Amygdala (tissue), 56 donors: ENCODE measurements at regions not wholly inside any gene's neighbourhood (a gene's known extent, or its start where the extent isn't known, plus 50 kb on each side); places are given as distances from the start of the nearest gene placed in this dataset.
"Not testable (repeated sequence)": the region's sequence is repeated elsewhere in the genome, so short reads cannot be mapped to it uniquely, and the experiment has no call there.

Experiments used
- DNase-seq, 56 donors: peaks; one replicate each; lab custom pipeline; 2025; lab: John Stamatoyannopoulos, UW

DNA sequence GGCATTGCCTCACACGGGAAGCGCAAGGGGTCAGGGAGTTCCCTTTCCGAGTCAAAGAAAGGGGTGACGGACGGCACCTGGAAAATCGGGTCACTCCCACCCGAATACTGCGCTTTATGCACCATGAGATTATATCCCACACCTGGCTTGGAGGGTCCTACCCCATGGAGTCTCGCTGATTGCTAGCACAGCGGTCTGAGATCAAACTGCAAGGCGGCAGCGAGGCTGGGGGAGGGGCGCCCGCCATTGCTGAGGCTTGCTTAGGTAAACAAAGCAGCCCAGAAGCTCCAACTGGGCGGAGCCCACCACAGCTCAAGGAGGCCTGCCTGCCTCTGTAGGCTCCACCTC is 145.1 kb upstream of the BCL6 start:
- not testable (repeated sequence) for DNase-seq

- DNase-seq = no peak
Observed at GRCh38 chr3:187896646-187897045, 151.4 kb upstream of the BCL6 start.

GRCh38 chr3:187899246-187899645 is 154.0 kb upstream of the BCL6 start:
- DNase-seq = no peak

GRCh38 chr3:187900993-187901755 is 155.9 kb upstream of the BCL6 start:
- DNase-seq = no peak

DNA sequence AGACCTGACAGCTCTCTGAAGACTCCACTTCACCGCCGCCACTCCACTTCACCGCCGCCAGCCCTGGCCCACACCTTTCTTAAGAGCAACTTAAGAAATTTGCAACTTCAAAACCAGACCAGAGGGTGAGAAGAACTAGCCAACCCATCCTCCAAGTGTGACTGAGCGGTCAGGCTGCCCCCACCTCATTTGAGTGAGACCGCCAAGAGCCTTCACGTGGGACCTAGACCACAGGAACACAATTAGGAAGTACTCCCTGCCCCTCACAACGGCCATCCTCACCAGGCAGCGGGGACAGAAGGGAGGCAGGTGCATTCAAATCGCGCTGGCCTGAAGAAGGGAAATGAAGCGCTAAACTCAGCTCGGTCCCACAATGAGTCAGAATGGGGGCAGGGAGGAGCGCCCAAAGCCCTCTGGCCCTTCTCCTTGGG is 156.8 kb upstream of the BCL6 start:
- DNase-seq = no peak

DNA sequence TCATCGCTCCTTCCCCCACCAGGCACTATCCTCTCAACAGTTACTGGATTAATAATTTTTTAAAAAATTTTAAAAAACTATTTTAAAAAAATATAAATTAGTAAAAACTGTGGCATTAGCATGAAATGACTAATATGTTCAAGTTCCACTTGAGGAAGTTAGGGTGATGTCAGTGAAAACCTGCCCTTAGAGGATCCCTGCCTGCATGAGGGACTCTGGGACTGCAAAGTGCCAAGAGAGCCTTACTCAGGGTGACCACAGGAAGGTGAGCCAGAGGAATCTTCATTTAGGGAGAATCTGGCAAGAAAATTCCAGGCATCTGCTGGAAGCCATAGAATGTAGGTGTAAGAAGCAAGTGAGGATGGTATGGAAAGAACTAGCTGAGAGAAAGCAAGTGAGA is 157.7 kb upstream of the BCL6 start:
- DNase-seq = no peak

DNA sequence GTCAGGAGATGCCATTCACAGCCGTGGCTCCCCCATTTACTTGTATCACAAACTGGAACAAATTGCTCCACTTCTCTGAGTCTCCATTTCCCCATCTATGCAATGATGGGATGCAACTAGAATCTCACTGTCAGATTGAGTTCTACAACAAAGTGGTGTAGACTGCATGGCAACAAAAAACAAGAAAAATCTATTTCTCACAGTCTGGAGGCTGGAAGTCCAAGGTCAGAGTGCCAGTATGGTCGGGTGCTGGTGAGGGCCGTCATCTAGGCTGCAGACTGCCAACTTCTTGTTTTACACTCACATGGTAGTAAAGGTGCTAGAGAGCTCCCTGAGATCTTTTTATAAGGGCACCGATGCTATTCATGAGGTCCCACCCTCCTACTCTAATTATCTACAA is 158.4 kb upstream of the BCL6 start:
- DNase-seq = no peak

GRCh38 chr3:187906416-187906815 is 161.1 kb upstream of the BCL6 start:
- no peak for DNase-seq

DNA sequence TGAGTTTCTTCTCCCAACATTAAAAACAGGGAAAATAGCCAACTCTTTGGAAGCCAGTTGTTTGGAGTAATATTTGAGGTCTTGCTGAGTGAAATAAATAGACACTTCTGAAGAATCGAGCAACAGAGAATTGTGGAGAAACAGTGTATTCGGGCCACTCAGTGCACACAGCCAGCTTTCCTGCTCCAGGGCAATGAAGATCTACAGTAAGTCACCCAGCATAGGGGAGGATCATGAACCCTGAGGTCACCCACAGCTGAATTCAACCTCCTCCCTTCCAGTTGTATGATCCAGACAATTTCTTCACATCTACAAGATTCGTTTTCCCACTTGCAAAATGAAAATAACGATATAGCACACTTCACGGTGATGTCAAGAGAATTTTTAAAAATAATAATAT is 161.7 kb upstream of the BCL6 start:
- DNase-seq = no peak

GRCh38 chr3:187909866-187910265 is 164.6 kb upstream of the BCL6 start:
- no peak for DNase-seq

GRCh38 chr3:187912007-187912406 is 166.7 kb upstream of the BCL6 start:
- DNase-seq = no peak

DNA sequence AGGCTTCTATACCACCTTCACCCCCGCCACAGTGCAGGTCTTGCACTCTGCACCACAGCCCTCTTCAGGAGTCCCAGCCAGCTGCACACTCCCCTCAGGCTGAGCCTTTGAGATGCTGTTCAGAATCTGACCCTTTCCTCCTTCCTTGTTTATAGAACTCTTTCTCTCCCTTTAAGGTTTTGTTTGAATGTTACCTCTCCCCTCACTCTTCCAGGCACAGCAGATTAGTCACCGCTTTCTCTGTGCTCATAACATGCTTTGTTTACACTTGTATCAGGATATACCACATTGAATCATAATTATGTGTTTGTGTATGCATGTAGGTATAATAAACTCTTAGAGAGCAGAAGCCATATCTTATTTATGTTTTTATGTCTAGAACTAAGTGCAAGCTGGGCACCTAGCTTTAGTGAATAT is 168.4 kb upstream of the BCL6 start:
- DNase-seq = no peak

- DNase-seq = no peak
Observed at GRCh38 chr3:187914231-187914630, 169.0 kb upstream of the BCL6 start.

DNA sequence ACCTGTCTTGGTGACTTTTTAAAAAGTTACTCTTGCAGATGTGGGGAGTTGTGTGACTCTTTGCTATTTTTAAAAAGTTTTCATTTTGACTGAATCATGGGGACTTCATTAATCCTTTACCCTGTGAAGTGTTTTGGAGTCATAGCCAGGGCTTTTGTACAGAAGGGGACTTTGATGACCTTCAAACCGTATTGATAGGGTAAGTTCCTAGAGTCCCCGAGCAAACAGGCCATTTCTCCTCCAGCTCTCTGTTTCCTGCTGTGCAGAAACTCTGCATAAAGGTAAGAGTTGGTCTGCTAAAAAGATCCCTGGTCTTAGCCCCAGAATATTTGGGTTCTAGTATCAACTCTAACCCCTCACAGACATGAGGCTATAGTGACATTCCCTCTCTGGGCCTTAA is 170.8 kb upstream of the BCL6 start:
- no peak for DNase-seq

DNA sequence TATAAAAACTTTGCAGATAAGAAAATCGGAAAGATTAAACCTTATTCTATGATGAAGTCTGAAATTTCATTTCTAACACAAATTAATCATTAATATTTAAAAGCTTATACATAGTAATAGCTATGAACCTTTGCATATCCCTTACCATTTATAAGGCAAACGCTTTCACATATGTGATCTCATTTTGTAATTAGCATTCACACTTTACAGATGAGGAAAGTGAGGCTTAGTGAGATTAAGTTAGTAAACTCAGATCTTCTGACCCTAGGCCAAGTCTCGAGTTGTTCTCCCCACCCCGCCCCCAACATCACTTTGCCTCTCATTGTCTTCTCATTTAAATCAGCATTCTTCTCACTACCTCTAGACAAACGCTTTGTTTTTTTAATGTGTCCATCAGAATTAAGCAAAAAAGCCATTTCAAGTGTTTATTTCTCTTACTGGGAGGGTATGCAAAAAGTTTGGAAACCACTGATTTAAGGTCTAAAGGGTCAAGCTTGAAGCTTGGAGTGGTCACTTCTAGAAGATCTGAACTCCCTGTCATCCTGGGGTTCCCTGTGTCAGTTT is 172.9 kb upstream of the BCL6 start:
- DNase-seq = no peak

DNA sequence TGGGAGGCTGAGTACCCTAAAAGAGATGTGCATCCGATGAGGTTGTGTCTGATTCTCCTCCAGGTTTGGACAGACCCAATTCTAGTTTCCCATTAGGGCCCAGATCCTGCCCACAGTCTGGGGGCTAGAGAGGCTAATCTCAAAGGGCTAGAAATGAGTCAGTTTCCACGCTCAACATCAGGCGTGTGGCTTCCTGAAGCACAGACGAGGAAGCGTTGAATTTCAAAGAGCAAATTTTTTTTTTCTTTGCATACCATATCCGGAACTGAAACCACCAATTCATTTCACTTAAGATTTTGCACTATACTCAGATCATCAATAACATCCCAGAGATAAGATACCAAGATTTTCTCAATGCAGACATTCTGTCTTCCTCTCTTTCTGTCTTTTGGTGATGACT is 173.8 kb upstream of the BCL6 start:
- DNase-seq = no peak

- no peak for DNase-seq
Observed at GRCh38 chr3:187919544-187919943, 174.3 kb upstream of the BCL6 start.

GRCh38 chr3:187920030-187920429 is 174.8 kb upstream of the BCL6 start:
- no peak for DNase-seq

DNA sequence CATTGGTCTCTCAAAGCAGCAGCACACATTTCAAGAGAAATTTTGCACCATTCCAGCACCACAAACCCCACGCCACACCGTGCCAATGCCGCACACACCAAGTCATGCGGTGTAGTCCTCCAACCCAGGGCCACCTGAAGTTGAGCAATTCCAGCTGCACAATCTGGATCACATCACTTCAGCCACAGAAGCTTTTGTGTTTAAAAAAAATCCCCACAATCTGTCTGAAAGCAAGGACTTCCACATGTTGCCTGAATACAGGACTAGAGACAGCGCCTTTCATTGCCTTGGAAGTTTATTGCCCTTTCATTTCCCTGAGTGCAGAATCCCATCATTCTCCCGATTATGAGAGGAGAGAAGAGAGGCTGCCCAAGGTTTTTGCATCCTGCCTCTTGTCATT is 175.6 kb upstream of the BCL6 start:
- no peak for DNase-seq

GRCh38 chr3:187921391-187922074 is 176.3 kb upstream of the BCL6 start:
- no peak for DNase-seq

- DNase-seq = no peak
Observed at GRCh38 chr3:187922704-187923416, 177.6 kb upstream of the BCL6 start.
